CD4-positive, alpha-beta T cell treated with Interferon alpha-2 for 1 hour (primary cell): ENCODE measurements at regions not wholly inside any gene's neighbourhood (a gene's known extent, or its start where the extent isn't known, plus 50 kb on each side); places are given as distances from the start of the nearest gene placed in this dataset.
A peak's percentile ranks its signal among the peaks of the same experiment; 100 is the strongest.
"Not testable (repeated sequence)": the region's sequence is repeated elsewhere in the genome, so short reads cannot be mapped to it uniquely, and the experiment has no call there.

Source experiments
- DNase-seq, 2 donors: peaks; one replicate each; pipeline ENCODE4 v3.0.0-alpha.2; 2020 to 2022

GRCh38 chr10:33100781-33101391 lies 142.9 kb upstream of the ITGB1 start:
- DNase-seq: no peak

- no peak for DNase-seq
Measured at GRCh38 chr10:33099748-33100147, 141.7 kb upstream of the ITGB1 start.

GRCh38 chr10:33098951-33099663 lies 141.1 kb upstream of the ITGB1 start:
- DNase-seq: no peak

- DNase-seq: no peak
Measured at GRCh38 chr10:33095867-33096815, 138.1 kb upstream of the ITGB1 start.

- DNase-seq: no peak
Measured at GRCh38 chr10:33094263-33095051, 136.4 kb upstream of the ITGB1 start.

GRCh38 chr10:33093362-33093761 lies 135.3 kb upstream of the ITGB1 start:
- no peak for DNase-seq

- no peak for DNase-seq
Measured at GRCh38 chr10:33092596-33092995, 134.6 kb upstream of the ITGB1 start.

GRCh38 chr10:33091201-33091600 lies 133.2 kb upstream of the ITGB1 start:
- no peak for DNase-seq

GRCh38 chr10:33088990-33089389 lies 131.0 kb upstream of the ITGB1 start:
- no peak for DNase-seq

GRCh38 chr10:33087922-33088321 lies 129.9 kb upstream of the ITGB1 start:
- DNase-seq: no peak

GRCh38 chr10:33087152-33087551 lies 129.1 kb upstream of the ITGB1 start:
- peak; percentile 7 to 64 for DNase-seq

- DNase-seq: no peak
Measured at GRCh38 chr10:33086100-33086499, 128.1 kb upstream of the ITGB1 start.

GRCh38 chr10:33085313-33085833 lies 127.3 kb upstream of the ITGB1 start:
- no peak for DNase-seq

- no peak for DNase-seq
Measured at GRCh38 chr10:33084453-33084852, 126.4 kb upstream of the ITGB1 start.

GRCh38 chr10:33082373-33082895 lies 124.4 kb upstream of the ITGB1 start:
- no peak for DNase-seq

- DNase-seq: not testable (repeated sequence)
Measured at GRCh38 chr10:33080467-33080866, 122.4 kb upstream of the ITGB1 start.

GRCh38 chr10:33074443-33074842 lies 116.4 kb upstream of the ITGB1 start:
- DNase-seq: no peak

GRCh38 chr10:33073641-33074415 lies 115.8 kb upstream of the ITGB1 start:
- no peak for DNase-seq

- no peak for DNase-seq
Measured at GRCh38 chr10:33071857-33072256, 113.8 kb upstream of the ITGB1 start.

GRCh38 chr10:33070101-33070500 lies 112.1 kb upstream of the ITGB1 start:
- DNase-seq: no peak

- DNase-seq: no peak
Measured at GRCh38 chr10:33067917-33068316, 109.9 kb upstream of the ITGB1 start.
